SKM-1 treated with dmso at 0.1 percent for 144 hours (cell line): ENCODE measurements at regions not wholly inside any gene's neighbourhood (a gene's known extent, or its start where the extent isn't known, plus 50 kb on each side); places are given as distances from the start of the nearest gene placed in this dataset.
"Not testable (repeated sequence)": the region's sequence is repeated elsewhere in the genome, so short reads cannot be mapped to it uniquely, and the experiment has no call there.

ENCODE experiments used
- DNase-seq: peaks from one replicate; lab custom pipeline; 2025; ENCODE audit not compliant: unreplicated experiment; lab: John Stamatoyannopoulos, UW

DNA sequence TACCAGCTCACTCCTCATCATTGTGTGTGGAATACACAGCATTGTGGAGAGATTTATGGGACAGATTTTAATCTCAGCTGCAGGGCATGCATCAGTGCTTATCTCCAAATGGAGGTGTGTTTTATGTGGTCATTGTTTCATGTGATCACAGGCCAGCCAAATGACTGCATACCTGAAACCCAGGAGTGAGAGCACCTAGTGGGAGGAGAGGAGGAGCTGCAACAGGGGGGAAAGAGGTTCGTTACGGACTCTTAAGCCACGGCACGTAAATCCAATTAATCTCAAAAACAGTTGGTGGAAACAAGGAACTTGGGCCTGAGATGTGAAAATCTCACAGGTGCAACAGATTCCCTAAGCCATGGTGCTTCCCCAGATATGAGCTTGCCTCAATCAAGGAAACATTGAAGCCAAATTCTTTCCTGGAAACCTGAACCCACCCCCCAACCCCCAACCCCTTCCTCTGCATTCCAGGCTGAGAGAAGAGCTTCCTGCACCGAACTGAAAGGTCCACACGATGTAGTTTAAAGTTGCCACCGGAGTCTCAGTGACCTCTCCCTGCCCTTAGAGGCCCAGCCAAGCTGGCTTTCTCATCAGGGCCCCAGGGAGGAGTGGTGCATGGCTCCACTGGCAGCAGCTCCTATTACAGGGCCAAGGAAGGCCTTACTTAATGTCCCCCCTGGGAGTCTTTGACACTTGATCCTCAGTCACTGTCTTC is 167.4 kb downstream of the C1D start:
- DNase-seq = no peak

DNA sequence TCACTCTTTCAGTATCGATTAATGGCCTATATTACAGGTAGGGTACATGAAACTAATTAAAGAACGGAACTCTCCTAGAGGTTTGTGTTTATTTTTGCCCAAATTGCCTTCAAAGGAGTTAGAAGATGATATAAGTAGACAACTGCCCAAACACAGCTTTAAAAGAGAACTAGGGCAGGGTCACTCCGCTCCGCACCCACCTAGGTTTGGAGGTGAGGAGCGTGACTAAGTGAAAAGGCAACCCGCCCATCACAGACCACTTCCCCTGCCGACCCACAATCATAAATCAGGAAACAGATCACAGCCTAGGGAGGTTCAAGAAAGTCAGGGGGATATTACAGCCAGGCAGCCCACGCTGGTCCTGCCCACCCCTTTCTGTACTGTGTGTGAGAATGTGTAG is 166.7 kb downstream of the C1D start:
- DNase-seq = no peak

- DNase-seq = no peak
Observed at GRCh38 chr2:67896476-67896875, 166.3 kb downstream of the C1D start.

GRCh38 chr2:67898595-67898994 is 164.2 kb downstream of the C1D start:
- DNase-seq = no peak

DNA sequence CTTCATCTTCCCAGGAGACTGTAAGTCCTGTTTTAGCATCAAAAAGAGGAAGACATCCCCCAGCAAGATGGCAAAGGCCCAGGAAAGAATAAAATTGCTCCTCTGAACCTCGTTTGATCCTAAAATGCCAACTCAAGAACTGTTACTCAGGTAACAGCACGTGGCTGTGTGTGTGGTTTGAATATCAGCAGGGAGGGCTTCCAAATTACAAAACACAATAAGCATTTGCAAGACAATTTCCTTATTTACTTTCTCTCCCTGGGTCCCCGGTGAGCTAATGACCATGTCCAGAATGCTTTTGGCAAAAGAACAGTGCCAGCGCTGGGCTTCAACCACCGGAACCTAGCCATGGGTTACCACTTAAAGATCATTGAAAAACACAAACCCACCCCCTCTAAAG is 163.6 kb downstream of the C1D start:
- no peak for DNase-seq

GRCh38 chr2:67900826-67901225 is 162.0 kb downstream of the C1D start:
- no peak for DNase-seq

GRCh38 chr2:67904566-67904965 is 158.2 kb downstream of the C1D start:
- no peak for DNase-seq

GRCh38 chr2:67904966-67905365 is 157.8 kb downstream of the C1D start:
- DNase-seq = no peak

DNA sequence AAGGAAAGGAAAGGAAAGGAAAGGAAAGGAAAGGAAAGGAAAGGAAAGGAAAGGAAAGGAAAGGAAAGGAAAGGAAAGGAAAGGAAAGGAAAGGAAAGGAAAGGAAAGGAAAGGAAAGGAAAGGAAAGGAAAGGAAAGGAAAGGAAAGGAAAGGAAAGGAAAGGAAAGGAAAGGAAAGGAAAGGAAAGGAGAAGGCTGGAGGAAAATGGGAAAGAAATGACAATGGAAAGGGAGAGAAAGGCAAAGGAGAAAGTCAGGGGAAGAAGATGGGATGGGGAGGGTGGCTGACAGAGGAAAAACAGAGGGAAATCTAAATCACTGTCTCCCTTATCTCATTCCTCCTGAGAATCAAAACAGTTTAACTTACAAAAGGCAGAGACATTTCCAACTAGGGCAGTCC is 156.3 kb downstream of the C1D start:
- not testable (repeated sequence) for DNase-seq

GRCh38 chr2:67917332-67918054 is 145.3 kb downstream of the C1D start:
- DNase-seq = no peak

DNA sequence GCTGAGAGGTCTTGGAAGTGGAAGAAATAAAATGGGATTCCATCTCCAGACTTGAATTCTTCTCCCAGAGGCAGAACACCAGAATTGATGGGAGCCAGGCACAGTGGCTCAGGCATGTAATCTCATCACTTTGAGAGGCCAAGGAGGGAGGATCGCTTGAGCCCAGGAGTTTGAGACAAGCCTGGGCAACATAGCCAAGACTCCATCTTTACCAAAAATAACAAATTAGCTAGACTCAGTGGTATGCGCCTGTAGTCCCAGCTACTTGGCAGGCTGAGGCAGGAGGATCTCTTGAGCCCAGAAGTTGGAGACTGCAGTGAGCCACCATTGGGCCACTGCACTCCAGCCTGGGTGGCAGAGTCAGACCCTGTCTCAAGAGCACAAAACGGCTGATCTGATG is 144.3 kb downstream of the C1D start:
- no peak for DNase-seq

DNA sequence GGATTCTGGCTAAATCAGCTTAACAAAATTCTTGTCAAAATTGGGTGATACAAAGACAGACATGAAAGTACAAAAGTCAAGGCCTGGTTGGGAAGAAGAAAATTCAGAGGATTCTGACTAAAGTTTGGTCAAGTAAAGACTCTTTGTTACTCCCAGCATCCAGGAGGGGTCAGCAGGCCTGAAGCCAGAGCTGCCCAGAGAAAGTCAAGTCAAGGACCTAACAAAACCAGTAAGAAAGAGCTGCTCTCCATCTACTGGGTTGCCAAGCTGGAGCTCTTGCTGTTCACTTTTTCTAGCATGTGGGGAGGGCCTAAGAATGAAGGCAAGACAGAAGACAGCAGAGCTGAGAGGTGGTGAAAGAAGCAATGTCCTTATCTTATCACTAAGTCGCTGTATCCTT is 143.3 kb downstream of the C1D start:
- no peak for DNase-seq

- no peak for DNase-seq
Observed at GRCh38 chr2:67922080-67922785, 140.6 kb downstream of the C1D start.

- no peak for DNase-seq
Observed at GRCh38 chr2:67923696-67924095, 139.1 kb downstream of the C1D start.

DNA sequence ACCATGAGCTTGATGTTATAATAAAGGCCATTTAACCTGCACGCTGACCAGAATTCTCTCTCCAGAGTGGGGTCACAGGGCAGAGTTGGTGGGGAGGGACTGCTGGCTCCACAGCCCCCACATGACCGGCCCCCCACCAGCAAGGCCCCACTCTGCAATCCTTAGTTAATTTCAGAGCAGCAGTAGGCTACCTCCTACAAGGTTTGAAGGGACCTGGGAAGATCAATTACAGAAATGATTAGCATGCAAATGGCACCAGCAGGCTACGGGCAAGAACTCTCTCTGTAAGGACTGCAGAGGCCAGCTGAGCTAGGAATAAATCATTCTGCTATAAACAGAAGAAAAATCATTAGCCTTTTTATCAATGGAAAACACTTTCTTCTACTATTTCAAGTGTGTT is 135.3 kb downstream of the C1D start:
- DNase-seq = no peak

- no peak for DNase-seq
Observed at GRCh38 chr2:67930156-67930555, 132.6 kb downstream of the C1D start.

- no peak for DNase-seq
Observed at GRCh38 chr2:67936969-67937368, 125.8 kb downstream of the C1D start.

- DNase-seq = no peak
Observed at GRCh38 chr2:67938053-67938452, 124.8 kb downstream of the C1D start.

DNA sequence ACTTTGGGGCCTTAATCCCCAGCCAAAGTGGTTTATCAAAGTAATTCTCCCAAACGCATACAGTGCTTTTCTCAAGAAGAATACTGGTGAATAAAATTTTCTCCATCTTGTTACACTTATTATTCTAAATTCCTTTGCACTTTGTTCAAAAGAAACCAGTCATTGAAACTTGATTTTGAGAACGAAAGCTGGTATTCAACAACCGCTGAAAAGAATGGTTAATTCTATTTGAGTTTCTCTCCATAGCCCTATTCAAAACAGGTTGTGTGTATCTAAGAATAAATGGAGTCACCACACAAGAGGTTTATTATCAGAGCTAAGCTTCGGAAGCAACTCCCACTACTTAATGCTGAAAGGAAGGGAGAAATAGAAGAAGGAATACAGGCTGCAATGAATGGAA is 117.7 kb downstream of the C1D start:
- no peak for DNase-seq

DNA sequence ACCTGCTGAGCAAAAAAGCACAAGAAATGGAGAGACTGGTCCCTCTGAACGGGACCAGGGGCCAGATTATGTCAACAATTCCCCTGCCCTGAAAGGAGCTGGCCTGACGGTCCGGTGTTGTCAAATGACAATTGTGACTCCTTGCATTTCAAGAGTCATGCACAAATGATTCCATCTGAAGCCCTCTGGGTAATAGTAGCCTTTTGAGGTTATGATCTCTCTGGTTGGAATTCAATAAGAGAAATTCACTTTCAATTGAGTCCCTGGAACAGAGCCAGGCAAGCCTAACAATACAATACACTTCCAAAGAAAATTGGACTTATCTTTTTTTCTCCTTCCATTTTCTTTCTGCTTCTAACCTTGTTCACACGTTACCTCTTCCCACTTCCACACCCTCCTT is 116.9 kb downstream of the C1D start:
- DNase-seq = no peak

GRCh38 chr2:67948057-67948456 is 114.7 kb downstream of the C1D start:
- no peak for DNase-seq

DNA sequence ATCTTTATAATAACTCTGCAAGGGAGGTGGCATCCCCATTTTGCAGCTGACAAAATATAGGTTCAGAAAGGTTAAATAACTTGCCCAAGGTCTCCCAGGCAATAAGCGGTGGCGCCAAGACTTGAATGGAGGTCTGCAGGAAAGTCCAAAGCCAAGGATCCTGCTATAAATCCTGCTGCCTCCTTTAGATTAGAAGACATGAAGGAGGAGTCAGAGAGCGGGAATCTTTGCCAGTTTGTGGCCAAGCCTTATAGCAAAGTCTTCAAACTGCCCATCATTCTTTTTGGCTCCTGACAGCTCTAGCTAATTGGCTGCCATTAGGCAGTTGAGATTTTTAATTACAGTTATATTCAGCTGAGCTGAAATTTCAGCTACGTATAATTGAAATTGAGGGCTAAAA is 114.3 kb downstream of the C1D start:
- DNase-seq = no peak
